ENCODE measurements at regions not wholly inside any gene's neighbourhood (a gene's known extent, or its start where the extent isn't known, plus 50 kb on each side); places are given as distances from the start of the nearest gene placed in this dataset.

- peaks cover 0 to 8% (median 0%) of the 10 kb centered on the region in 4 experiments for H3K27me3 ChIP-seq (replicated peaks in 1 of 4; ENCODE audit: control extremely low read depth in 1 of 4, control insufficient read depth in 3 of 4, insufficient read depth in 4 of 4, low read length in 3 of 4)
Measured at GRCh38 chr11:69953356-69953755, 124.8 kb upstream of the ANO1 start.

GRCh38 chr11:69954756-69955155, 123.4 kb upstream of the ANO1 start:
- TF ChIP-seq EZH2 (IDR thresholded peaks at IDR 0.05; ENCODE audit: borderline replicate concordance, insufficient read depth, low read depth, low read length, poor library complexity, severe bottlenecking) (no peak), CTCF (IDR thresholded peaks at IDR 0.05) (no peak)
- no peak overlapping the region for H3K27ac ChIP-seq (ENCODE audit: low read length in 2 of 2)
- no peaks in the 10 kb centered on the region for H3K79me2 ChIP-seq (ENCODE audit: control insufficient read depth, insufficient read depth, low read length)
- no peak overlapping the region for H3K4me3 ChIP-seq (ENCODE audit: control extremely low read depth in 1 of 5, extremely low read depth in 1 of 5, insufficient read depth in 1 of 5, low read depth in 2 of 5, low read length in 4 of 5)
- Mint-ChIP-seq H3K27ac (no peak overlapping the region), H3K27me3 (peaks cover 21% of the 10 kb centered on the region), H3K4me1 (no peaks in the 10 kb centered on the region), H3K9me3 (ENCODE audit: insufficient read depth) (peaks cover 4% of the 10 kb centered on the region), H3K4me3 (no peak overlapping the region)
- no peaks in the 10 kb centered on the region for H3K36me3 ChIP-seq (replicated peaks in 1 of 2; ENCODE audit: control extremely low read depth in 1 of 2, control insufficient read depth in 1 of 2, extremely low read depth in 1 of 2, insufficient read depth in 2 of 2, low read length in 1 of 2)
- ChIA-PET POLR2A (no interaction called here), CTCF (no interaction called here)
- H3K4me1 ChIP-seq (ENCODE audit: control insufficient read depth in 2 of 2, insufficient read depth in 2 of 2, low read length in 2 of 2): no peaks in the 10 kb centered on the region
- no peak overlapping the region for H3K9ac ChIP-seq (ENCODE audit: low read length)
- H4K20me1 ChIP-seq (ENCODE audit: control insufficient read depth, insufficient read depth, low read length, poor library complexity, severe bottlenecking): no peaks in the 10 kb centered on the region
- WGBS (ENCODE audit: insufficient coverage): 86% methylated on average over 10 of the region's 12 CpGs
- peaks cover 0 to 6% (median 0%) of the 10 kb centered on the region in 4 experiments for H3K27me3 ChIP-seq (replicated peaks in 1 of 4; ENCODE audit: control extremely low read depth in 1 of 4, control insufficient read depth in 3 of 4, insufficient read depth in 4 of 4, low read length in 3 of 4)
- peaks cover 0 to 31% (median 0%) of the 10 kb centered on the region in 3 donors for H3K9me3 ChIP-seq (ENCODE audit: control extremely low read depth in 1 of 3, control insufficient read depth in 2 of 3, insufficient read depth in 1 of 3, low read length in 2 of 3)
- no peak overlapping the region for H3K4me2 ChIP-seq (replicated peaks; ENCODE audit: low read depth, low read length, poor library complexity, severe bottlenecking)
- no peak overlapping the region for H2AFZ ChIP-seq (ENCODE audit: insufficient read depth, low read depth, low read length, poor library complexity, severe bottlenecking)
- no peak for DNase-seq
- no peak for ATAC-seq (ENCODE audit: low read depth)
- intact Hi-C loops (cut with micrococcal nuclease): no loop called here

More at GRCh38 chr11:69953356-69953755, 124.8 kb upstream of the ANO1 start:
- DNase-seq: no peak
- peaks cover 13% of the 10 kb centered on the region for H3K27me3 Mint-ChIP-seq
- H3K4me1 Mint-ChIP-seq: no peaks in the 10 kb centered on the region
- H2AFZ ChIP-seq (ENCODE audit: insufficient read depth, low read depth, low read length, poor library complexity, severe bottlenecking): no peak overlapping the region
- no peaks in the 10 kb centered on the region for H3K36me3 ChIP-seq (replicated peaks in 1 of 2; ENCODE audit: control extremely low read depth in 1 of 2, control insufficient read depth in 1 of 2, extremely low read depth in 1 of 2, insufficient read depth in 2 of 2, low read length in 1 of 2)
- no peak for ATAC-seq (ENCODE audit: low read depth)
- no peak overlapping the region for H3K9ac ChIP-seq (ENCODE audit: low read length)
- no peaks in the 10 kb centered on the region for H3K4me1 ChIP-seq (ENCODE audit: control insufficient read depth in 2 of 2, insufficient read depth in 2 of 2, low read length in 2 of 2)
- no peaks in the 10 kb centered on the region for H3K79me2 ChIP-seq (ENCODE audit: control insufficient read depth, insufficient read depth, low read length)
- POLR2A ChIA-PET: no interaction called here
- no peak overlapping the region for H3K4me3 ChIP-seq (ENCODE audit: control extremely low read depth in 1 of 5, extremely low read depth in 1 of 5, insufficient read depth in 1 of 5, low read depth in 2 of 5, low read length in 4 of 5)
- H3K4me3 Mint-ChIP-seq: no peak overlapping the region
- H3K9me3 ChIP-seq (ENCODE audit: control extremely low read depth in 1 of 3, control insufficient read depth in 2 of 3, insufficient read depth in 1 of 3, low read length in 2 of 3): peaks cover 0 to 27% (median 0%) of the 10 kb centered on the region in 3 donors
- no peaks in the 10 kb centered on the region for H4K20me1 ChIP-seq (ENCODE audit: control insufficient read depth, insufficient read depth, low read length, poor library complexity, severe bottlenecking)
- H3K4me2 ChIP-seq (replicated peaks; ENCODE audit: low read depth, low read length, poor library complexity, severe bottlenecking): no peak overlapping the region
- TF ChIP-seq CTCF (IDR thresholded peaks at IDR 0.05) (no peak), EZH2 (IDR thresholded peaks at IDR 0.05; ENCODE audit: borderline replicate concordance, insufficient read depth, low read depth, low read length, poor library complexity, severe bottlenecking) (no peak)
- intact Hi-C loops (cut with micrococcal nuclease): no loop called here
- H3K27ac ChIP-seq (ENCODE audit: low read length in 2 of 2): no peak overlapping the region
- H3K27ac Mint-ChIP-seq: no peak overlapping the region
- peaks cover 4% of the 10 kb centered on the region for H3K9me3 Mint-ChIP-seq (ENCODE audit: insufficient read depth)
- CTCF ChIA-PET: no interaction called here
- WGBS (ENCODE audit: insufficient coverage): 80% methylated on average over 9 of the region's 9 CpGs
